Testis (tissue), 2 donors: ENCODE measurements at regions not wholly inside any gene's neighbourhood (a gene's known extent, or its start where the extent isn't known, plus 50 kb on each side); places are given as distances from the start of the nearest gene placed in this dataset.

Source experiments
- DNase-seq: peaks from one replicate; pipeline ENCODE4 v3.0.0-alpha.2; 2019
- H3K27ac ChIP-seq, 2 donors: fragments of 200-600 bp; sonication (generic); one replicate each; pipeline ENCODE4 v1.5.1; 2019
- H3K27me3 ChIP-seq: fragments of 200-600 bp; sonication (generic); one replicate; pipeline ENCODE4 v1.5.1; 2019
- H3K36me3 ChIP-seq: fragments of 200-600 bp; sonication (generic); one replicate; pipeline ENCODE4 v1.5.1; 2017; ENCODE audit warnings: low read depth; ENCODE audit errors: missing control alignments
- H3K4me1 ChIP-seq: fragments of 200-600 bp; sonication (generic); one replicate; pipeline ENCODE4 v1.5.1; 2019
- H3K4me3 ChIP-seq, 2 donors: fragments of 200-600 bp; sonication (generic); one replicate each; pipeline ENCODE4 v1.5.1; 2017 to 2019
- H3K9me3 ChIP-seq: fragments of 200-600 bp; sonication (generic); one replicate; pipeline ENCODE4 v1.5.1; 2017
- POLR2A ChIP-seq: fragments of 450-650 bp; IDR thresholded peaks from one replicate; pipeline ENCODE4 v1.6.1; 2017; ENCODE audit warnings: antibody characterized with exemption, mild to moderate bottlenecking, moderate library complexity
- WGBS, 2 donors: methylation state at CpG; one replicate each; pipeline ENCODE4 v1.1.5; 2018; 5-methylcytosine and 5-hydroxymethylcytosine counted together
- intact Hi-C: fragments of 100-400 bp; cut with DNase I; formaldehyde crosslinking; loops from one replicate; pipeline ENCODE4 v1.15.1; 2023; ENCODE audit warnings: low total_unique reads
- TF ChIP-seq, protein P1 (sequence below), 3 experiments: fragments of 450-650 bp in 2 of 3; fragments of 200-600 bp in 1 of 3; sonication (generic) in 1 of 3; IDR thresholded peaks; one replicate each; pipeline ENCODE4 v1.5.1; 2016 to 2019; ENCODE audit warnings: antibody characterized with exemption in 3 of 3, mild to moderate bottlenecking in 2 of 3, moderate library complexity in 1 of 3

DNA sequence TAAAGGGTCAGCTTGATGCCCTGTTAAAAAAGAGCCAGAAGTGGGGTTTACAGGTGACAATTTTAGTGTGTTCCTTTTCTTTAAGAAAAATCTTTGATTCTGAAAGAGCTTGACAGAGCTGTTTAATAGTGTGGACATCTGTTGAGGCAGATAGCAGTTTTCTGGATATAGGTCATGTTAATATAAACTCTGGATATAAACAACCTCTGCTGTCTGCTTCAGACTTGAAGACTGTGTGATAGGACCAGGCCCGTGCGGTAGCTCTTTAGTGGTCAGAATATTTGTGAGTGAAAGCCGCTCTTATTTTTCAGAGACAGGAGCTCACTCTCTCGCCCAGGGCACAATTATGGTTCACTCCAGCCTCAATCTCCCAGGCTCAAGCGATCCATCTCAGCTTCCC lies 439.9 kb upstream of the RGS6 start:
- H3K36me3 ChIP-seq, result no peaks in the 10 kb centered on the region
- H3K27me3 ChIP-seq, result no peaks in the 10 kb centered on the region
- H3K9me3 ChIP-seq, result no peaks in the 10 kb centered on the region
- intact Hi-C loops, result no loop called here
- peaks cover 5% of the 10 kb centered on the region for H3K4me1 ChIP-seq
- no peak overlapping the region for H3K27ac ChIP-seq
- 82 to 97% methylated on average over 5 of the region's 5 CpGs for WGBS, 2 donors
- H3K4me3 ChIP-seq, result no peak overlapping the region
- no peak for DNase-seq
- no peak for TF ChIP-seq POLR2A
- TF ChIP-seq, protein P1, sequence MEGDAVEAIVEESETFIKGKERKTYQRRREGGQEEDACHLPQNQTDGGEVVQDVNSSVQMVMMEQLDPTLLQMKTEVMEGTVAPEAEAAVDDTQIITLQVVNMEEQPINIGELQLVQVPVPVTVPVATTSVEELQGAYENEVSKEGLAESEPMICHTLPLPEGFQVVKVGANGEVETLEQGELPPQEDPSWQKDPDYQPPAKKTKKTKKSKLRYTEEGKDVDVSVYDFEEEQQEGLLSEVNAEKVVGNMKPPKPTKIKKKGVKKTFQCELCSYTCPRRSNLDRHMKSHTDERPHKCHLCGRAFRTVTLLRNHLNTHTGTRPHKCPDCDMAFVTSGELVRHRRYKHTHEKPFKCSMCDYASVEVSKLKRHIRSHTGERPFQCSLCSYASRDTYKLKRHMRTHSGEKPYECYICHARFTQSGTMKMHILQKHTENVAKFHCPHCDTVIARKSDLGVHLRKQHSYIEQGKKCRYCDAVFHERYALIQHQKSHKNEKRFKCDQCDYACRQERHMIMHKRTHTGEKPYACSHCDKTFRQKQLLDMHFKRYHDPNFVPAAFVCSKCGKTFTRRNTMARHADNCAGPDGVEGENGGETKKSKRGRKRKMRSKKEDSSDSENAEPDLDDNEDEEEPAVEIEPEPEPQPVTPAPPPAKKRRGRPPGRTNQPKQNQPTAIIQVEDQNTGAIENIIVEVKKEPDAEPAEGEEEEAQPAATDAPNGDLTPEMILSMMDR (IDR thresholded peaks at IDR 0.05), result no peak

DNA sequence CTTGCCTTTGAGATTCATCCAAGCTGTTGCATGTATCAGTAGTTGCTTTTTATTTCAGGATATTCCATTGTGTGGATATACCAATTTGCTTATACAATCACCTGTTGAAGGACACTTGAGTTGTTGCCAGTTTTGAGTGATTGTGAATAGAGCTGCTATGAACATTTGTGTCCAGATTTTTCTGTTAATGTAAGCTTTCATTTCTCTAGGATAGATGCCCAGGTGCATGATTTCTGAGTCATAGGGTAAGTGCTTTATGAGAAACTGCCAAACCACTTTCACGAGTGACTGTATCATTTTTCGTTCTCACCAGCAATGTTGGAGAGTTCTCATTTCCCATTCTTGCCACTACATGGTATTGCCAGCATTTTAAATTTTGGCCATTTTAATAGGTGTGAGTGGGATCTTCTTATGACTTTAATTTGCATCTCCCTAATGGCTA lies 434.6 kb upstream of the RGS6 start:
- Histone ChIP-seq H3K4me1 (no peaks in the 10 kb centered on the region), H3K27ac (no peak overlapping the region), H3K4me3 (no peak overlapping the region), H3K36me3 (no peaks in the 10 kb centered on the region), H3K9me3 (no peaks in the 10 kb centered on the region), H3K27me3 (no peaks in the 10 kb centered on the region)
- 66 to 71% methylated on average over 2 of the region's 2 CpGs for WGBS, 2 donors
- intact Hi-C loops, result no loop called here
- no peak for TF ChIP-seq POLR2A
- TF ChIP-seq, protein P1 (IDR thresholded peaks at IDR 0.05), result no peak
- no peak for DNase-seq

DNA sequence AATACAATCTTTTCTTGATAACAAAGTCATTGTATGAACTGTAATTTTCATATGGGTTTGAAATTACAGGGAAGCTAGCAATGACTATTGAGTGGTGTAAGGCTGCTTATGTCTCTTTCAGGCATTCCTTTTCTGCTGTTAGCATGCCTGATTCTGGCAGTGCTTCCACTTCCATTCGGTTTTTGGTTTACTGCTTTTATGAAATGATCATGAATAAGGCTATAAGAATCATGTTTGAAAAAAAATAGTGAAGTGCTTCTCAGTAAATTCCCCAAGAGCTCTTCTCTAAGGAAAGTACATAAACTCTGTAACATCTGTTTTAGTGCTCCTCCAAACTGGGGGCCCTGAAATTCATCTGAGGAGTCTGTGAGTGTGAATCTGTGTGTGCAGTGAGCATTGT lies 434.0 kb upstream of the RGS6 start:
- Histone ChIP-seq H3K4me1 (no peaks in the 10 kb centered on the region), H3K4me3 (no peak overlapping the region), H3K36me3 (no peaks in the 10 kb centered on the region), H3K27me3 (no peaks in the 10 kb centered on the region), H3K27ac (no peak overlapping the region), H3K9me3 (no peaks in the 10 kb centered on the region)
- no peak for DNase-seq
- WGBS, 2 donors, result 38 to 42% methylated on average over 1 of the region's 1 CpG
- intact Hi-C loops, result no loop called here
- TF ChIP-seq, protein P1 (IDR thresholded peaks at IDR 0.05), result no peak
- no peak for TF ChIP-seq POLR2A

DNA sequence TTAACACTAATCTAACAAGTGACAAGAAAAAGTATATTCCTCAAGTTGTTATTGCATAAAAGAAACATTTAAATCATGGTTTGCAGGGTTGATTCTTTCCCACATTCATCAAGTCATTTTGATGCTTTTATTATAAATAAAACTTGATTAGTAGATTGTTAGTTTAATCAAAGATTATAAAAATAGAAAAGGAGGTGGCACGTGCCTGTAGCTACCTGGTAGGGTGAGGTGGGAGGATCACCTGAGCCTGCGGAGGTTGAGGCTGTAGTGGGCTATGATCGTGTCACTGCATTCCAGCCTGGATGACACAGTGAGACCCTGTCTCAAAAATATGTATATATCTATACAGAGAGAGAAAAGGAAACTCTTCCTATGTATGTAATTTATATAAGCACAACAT lies 433.2 kb upstream of the RGS6 start:
- DNase-seq, result no peak
- H3K4me1 ChIP-seq, result no peaks in the 10 kb centered on the region
- no peak overlapping the region for H3K4me3 ChIP-seq
- intact Hi-C loops, result no loop called here
- no peaks in the 10 kb centered on the region for H3K9me3 ChIP-seq
- TF ChIP-seq, protein P1 (IDR thresholded peaks at IDR 0.05), result no peak
- TF ChIP-seq POLR2A, result no peak
- H3K27ac ChIP-seq, result no peak overlapping the region
- H3K27me3 ChIP-seq, result no peaks in the 10 kb centered on the region
- H3K36me3 ChIP-seq, result no peaks in the 10 kb centered on the region
- WGBS, 2 donors, result 86 to 90% methylated on average over 3 of the region's 3 CpGs

DNA sequence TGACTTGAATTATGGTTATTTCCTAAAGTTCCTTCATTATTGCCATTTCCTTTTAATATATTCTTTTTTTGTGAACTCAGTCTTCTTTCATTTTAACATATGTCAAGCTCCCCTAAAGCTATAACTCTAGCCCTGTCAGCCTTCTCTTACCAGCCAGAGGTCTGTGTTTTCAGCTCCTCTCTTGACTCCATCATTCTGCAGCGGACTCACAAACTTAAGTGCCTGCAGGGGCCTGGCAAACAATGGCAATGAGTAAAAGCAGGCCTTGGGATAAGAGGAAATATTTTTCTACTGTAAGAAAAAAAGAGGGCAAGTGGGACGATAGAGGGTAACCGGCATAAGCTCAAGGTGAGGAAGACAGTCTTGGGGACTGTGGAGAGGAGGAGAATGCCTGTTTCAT lies 424.5 kb upstream of the RGS6 start:
- Histone ChIP-seq H3K4me3 (no peak overlapping the region), H3K9me3 (no peaks in the 10 kb centered on the region), H3K27ac (no peak overlapping the region), H3K36me3 (no peaks in the 10 kb centered on the region), H3K4me1 (no peaks in the 10 kb centered on the region), H3K27me3 (no peaks in the 10 kb centered on the region)
- no peak for TF ChIP-seq POLR2A
- TF ChIP-seq, protein P1 (IDR thresholded peaks at IDR 0.05), result no peak
- intact Hi-C loops, result no loop called here
- DNase-seq, result no peak
- 89 to 98% methylated on average over 3 of the region's 3 CpGs for WGBS, 2 donors
